OCI-LY7 (cell line): ENCODE measurements at regions not wholly inside any gene's neighbourhood (a gene's known extent, or its start where the extent isn't known, plus 50 kb on each side); places are given as distances from the start of the nearest gene placed in this dataset.

Experiments used
- BruUV-seq: library from RNA; stranded (reverse); fragments of 400-500 nt; replicated peaks from 2 replicates; lab custom pipeline; 2021; lab: Mats Ljungman, UMichigan
- CTCF ChIA-PET: fragments of 300-600 bp; sonication (Branson Sonifier 250); formaldehyde crosslinking; loops from one replicate; lab custom pipeline; 2022; ENCODE audit warnings: antibody characterized with exemption; ENCODE audit not compliant: unreplicated experiment; lab: Charles Lee
- POLR2A ChIA-PET: fragments of 300-600 bp; sonication (Branson Sonifier 250); formaldehyde crosslinking; loops from one replicate; lab custom pipeline; 2022; ENCODE audit warnings: antibody characterized with exemption; lab: Charles Lee
- DNase-seq: peaks from one replicate; pipeline ENCODE4 v3.0.0-alpha.2; 2015; ENCODE audit warnings: low spot score
- H2AFZ ChIP-seq: fragments of 200-600 bp; sonication (generic), shearing (Covaris generic); 2 replicates; pipeline ENCODE4 v1.6.1; 2014; ENCODE audit warnings: mild to moderate bottlenecking, antibody characterized with exemption, low read length, moderate library complexity
- H3K27ac ChIP-seq: fragments of 200-600 bp; sonication (generic); 2 replicates; pipeline ENCODE4 v1.5.1; 2014; ENCODE audit warnings: mixed run types, low read depth, mild to moderate bottlenecking, moderate library complexity, low read length, inconsistent platforms; ENCODE audit not compliant: poor library complexity, severe bottlenecking
- H3K36me3 ChIP-seq: fragments of 200-600 bp; sonication (generic); 2 replicates; pipeline ENCODE4 v1.6.1; 2014; ENCODE audit warnings: mild to moderate bottlenecking, antibody characterized with exemption, low read length, moderate library complexity, mixed read lengths; ENCODE audit not compliant: insufficient read depth
- H3K4me1 ChIP-seq: fragments of 200-600 bp; sonication (generic); 2 replicates; pipeline ENCODE4 v1.5.1; 2014; ENCODE audit warnings: mild to moderate bottlenecking, low read length; ENCODE audit not compliant: insufficient read depth, poor library complexity, severe bottlenecking
- H3K4me2 ChIP-seq: fragments of 200-600 bp; sonication (generic); 2 replicates; pipeline ENCODE4 v1.6.1; 2014; ENCODE audit warnings: mild to moderate bottlenecking, low read length
- H3K4me3 ChIP-seq: fragments of 200-600 bp; sonication (generic); 2 replicates; pipeline ENCODE4 v1.5.1; 2014; ENCODE audit warnings: mild to moderate bottlenecking, low read depth, low read length; ENCODE audit not compliant: poor library complexity, severe bottlenecking
- H3K79me2 ChIP-seq: fragments of 200-600 bp; sonication (generic); 2 replicates; pipeline ENCODE4 v1.6.1; 2016; ENCODE audit warnings: low read depth, mild to moderate bottlenecking, low read length, moderate library complexity, mixed read lengths; ENCODE audit not compliant: insufficient read depth
- H3K9me2 ChIP-seq: fragments of 200-600 bp; sonication (generic); 2 replicates; pipeline ENCODE4 v1.6.1; 2016; ENCODE audit warnings: mild to moderate bottlenecking, low read length, mixed read lengths; ENCODE audit not compliant: insufficient read depth
- H3K9me3 ChIP-seq: fragments of 200-600 bp; sonication (generic); 2 replicates; pipeline ENCODE4 v1.6.1; 2014; ENCODE audit warnings: mild to moderate bottlenecking, mixed run types, low read length, mixed read lengths
- H4K20me1 ChIP-seq: fragments of 200-600 bp; sonication (generic); 2 replicates; pipeline ENCODE4 v1.6.1; 2014; ENCODE audit warnings: mild to moderate bottlenecking, antibody characterized with exemption, low read length, moderate library complexity, mixed read lengths; ENCODE audit not compliant: insufficient read depth
- CTCF ChIP-seq: fragments of 200-600 bp; sonication (generic); conservative IDR thresholded peaks from 2 replicates; pipeline ENCODE4 v1.5.1; 2014; ENCODE audit warnings: mild to moderate bottlenecking, antibody characterized with exemption, low read length, moderate library complexity, mixed read lengths
- EZH2phosphoT487 ChIP-seq: fragments of 200-600 bp; sonication (generic); IDR thresholded peaks from 2 replicates; pipeline ENCODE4 v1.6.1; 2018; ENCODE audit warnings: low read depth, borderline replicate concordance, mild to moderate bottlenecking, mixed run types, antibody characterized with exemption, low read length, moderate library complexity, mixed read lengths
- intact Hi-C: fragments of 100-400 bp; cut with micrococcal nuclease; formaldehyde crosslinking; loops from one replicate; pipeline ENCODE4 v1.10.0; 2022; ENCODE audit not compliant: unreplicated experiment

GRCh38 chr15:35142578-35142977, 57.5 kb upstream of the NANOGP8 start:
- ChIA-PET CTCF (no interaction called here), POLR2A (interaction anchor here (0.5 kb wide), 1 partner anchor 111 kb away, joined by 3 read pairs; no protein-coding TSS in a partner anchor)
- Histone ChIP-seq H3K36me3 (no peaks in the 10 kb centered on the region), H4K20me1 (no peaks in the 10 kb centered on the region), H2AFZ (no peak overlapping the region), H3K27ac (no peak overlapping the region), H3K9me2 (no peaks in the 10 kb centered on the region), H3K4me3 (no peak overlapping the region), H3K4me2 (no peak overlapping the region), H3K79me2 (no peaks in the 10 kb centered on the region), H3K9me3 (no peaks in the 10 kb centered on the region), H3K4me1 (no peaks in the 10 kb centered on the region)
- no peak for TF ChIP-seq EZH2phosphoT487
- no peak for TF ChIP-seq CTCF
- BruUV-seq: no TSS peak
- no peak for DNase-seq
- intact Hi-C loops: no loop called here

- Histone ChIP-seq H2AFZ (no peak overlapping the region), H3K79me2 (no peaks in the 10 kb centered on the region), H3K4me1 (no peaks in the 10 kb centered on the region), H3K4me3 (no peak overlapping the region), H3K4me2 (no peak overlapping the region), H4K20me1 (no peaks in the 10 kb centered on the region), H3K9me2 (no peaks in the 10 kb centered on the region), H3K36me3 (no peaks in the 10 kb centered on the region), H3K9me3 (no peaks in the 10 kb centered on the region), H3K27ac (no peak overlapping the region)
- POLR2A ChIA-PET: interaction anchor here (0.5 kb wide), 1 partner anchor 110 kb away, joined by 3 read pairs; no protein-coding TSS in a partner anchor
- intact Hi-C loops: no loop called here
- no peak for TF ChIP-seq CTCF
- no TSS peak for BruUV-seq
- DNase-seq: no peak
- CTCF ChIA-PET: no interaction called here
These were observed 56.8 kb upstream of the NANOGP8 start for GRCh38 chr15:35141743-35142471.

GRCh38 chr15:35139822-35140221, 54.7 kb upstream of the NANOGP8 start:
- no peaks in the 10 kb centered on the region for H3K79me2 ChIP-seq
- H2AFZ ChIP-seq: no peak overlapping the region
- H3K4me1 ChIP-seq: no peaks in the 10 kb centered on the region
- no peak overlapping the region for H3K4me3 ChIP-seq
- H3K9me3 ChIP-seq: no peaks in the 10 kb centered on the region
- BruUV-seq: no TSS peak
- H4K20me1 ChIP-seq: no peaks in the 10 kb centered on the region
- no peak overlapping the region for H3K27ac ChIP-seq
- intact Hi-C loops: no loop called here
- no peak overlapping the region for H3K4me2 ChIP-seq
- no peak for DNase-seq
- TF ChIP-seq EZH2phosphoT487: no peak
- TF ChIP-seq CTCF: no peak
- no peaks in the 10 kb centered on the region for H3K36me3 ChIP-seq
- POLR2A ChIA-PET: interaction anchor here (0.7 kb wide), 1 partner anchor 520 kb away, joined by 3 read pairs; no protein-coding TSS in a partner anchor
- no peaks in the 10 kb centered on the region for H3K9me2 ChIP-seq
- CTCF ChIA-PET: no interaction called here
